Prostate gland (tissue), 2 donors: ENCODE measurements at regions not wholly inside any gene's neighbourhood (a gene's known extent, or its start where the extent isn't known, plus 50 kb on each side); places are given as distances from the start of the nearest gene placed in this dataset.

Experiments used
- POLR2A ChIP-seq: fragments of 450-650 bp; IDR thresholded peaks from one replicate; pipeline ENCODE4 v1.6.1; 2016; ENCODE audit warnings: antibody characterized with exemption, mild to moderate bottlenecking
- POLR2AphosphoS5 ChIP-seq: sonication (generic); formaldehyde crosslinking; IDR thresholded peaks from one replicate; pipeline ENCODE4 v1.6.1; 2017; ENCODE audit warnings: antibody characterized with exemption
- TF ChIP-seq, protein P1 (sequence below), 4 experiments: fragments of 200-600 bp in 2 of 4; fragments of 450-650 bp in 2 of 4; sonication (generic) in 2 of 4; IDR thresholded peaks; 1 replicate in 3 of 4; 2 replicates in 1 of 4; pipeline ENCODE4 v1.5.1; 2016 to 2019; ENCODE audit warnings: antibody characterized with exemption in 4 of 4, mild to moderate bottlenecking in 2 of 4, moderate library complexity in 2 of 4

GRCh38 chr7:85290269-85290668 lies 103.4 kb upstream of the SEMA3D start:
- TF ChIP-seq POLR2A = no peak
- TF ChIP-seq, protein P1, sequence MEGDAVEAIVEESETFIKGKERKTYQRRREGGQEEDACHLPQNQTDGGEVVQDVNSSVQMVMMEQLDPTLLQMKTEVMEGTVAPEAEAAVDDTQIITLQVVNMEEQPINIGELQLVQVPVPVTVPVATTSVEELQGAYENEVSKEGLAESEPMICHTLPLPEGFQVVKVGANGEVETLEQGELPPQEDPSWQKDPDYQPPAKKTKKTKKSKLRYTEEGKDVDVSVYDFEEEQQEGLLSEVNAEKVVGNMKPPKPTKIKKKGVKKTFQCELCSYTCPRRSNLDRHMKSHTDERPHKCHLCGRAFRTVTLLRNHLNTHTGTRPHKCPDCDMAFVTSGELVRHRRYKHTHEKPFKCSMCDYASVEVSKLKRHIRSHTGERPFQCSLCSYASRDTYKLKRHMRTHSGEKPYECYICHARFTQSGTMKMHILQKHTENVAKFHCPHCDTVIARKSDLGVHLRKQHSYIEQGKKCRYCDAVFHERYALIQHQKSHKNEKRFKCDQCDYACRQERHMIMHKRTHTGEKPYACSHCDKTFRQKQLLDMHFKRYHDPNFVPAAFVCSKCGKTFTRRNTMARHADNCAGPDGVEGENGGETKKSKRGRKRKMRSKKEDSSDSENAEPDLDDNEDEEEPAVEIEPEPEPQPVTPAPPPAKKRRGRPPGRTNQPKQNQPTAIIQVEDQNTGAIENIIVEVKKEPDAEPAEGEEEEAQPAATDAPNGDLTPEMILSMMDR (IDR thresholded peaks at IDR 0.05) = no peak
- no peak for TF ChIP-seq POLR2AphosphoS5
